ENCODE measurements at regions not wholly inside any gene's neighbourhood (a gene's known extent, or its start where the extent isn't known, plus 50 kb on each side); places are given as distances from the start of the nearest gene placed in this dataset.

DNA sequence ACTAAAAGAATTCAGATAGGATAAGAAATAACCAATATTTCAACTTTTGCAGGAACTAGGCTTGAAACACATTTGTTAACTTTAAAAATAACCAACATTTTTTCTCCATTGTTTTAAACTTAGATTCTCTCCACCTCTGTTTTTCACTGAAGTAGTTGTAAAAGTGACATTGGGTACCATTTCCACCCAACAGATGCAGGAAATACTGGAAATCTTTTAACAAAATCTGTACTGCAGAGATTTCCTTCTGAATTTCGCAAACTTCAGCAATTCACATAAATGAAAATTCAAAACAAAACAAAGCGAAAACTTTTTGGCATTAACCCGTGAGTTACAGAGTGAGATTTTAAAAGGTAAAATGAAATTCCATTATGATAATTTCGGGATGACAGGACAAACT is 731.7 kb downstream of the RFPL4B start:
- DNase-seq (ENCODE audit: low read depth in 1 of 2, low spot score in 1 of 2) = no peak
- in situ Hi-C loops (cut with HindIII; ENCODE audit: low pct_unique_long_range_greater_than_20kb, low sequenced_read_pairs) = no loop called here
- no peak for TF ChIP-seq JUND (IDR thresholded peaks at IDR 0.05; ENCODE audit: low read depth)

DNA sequence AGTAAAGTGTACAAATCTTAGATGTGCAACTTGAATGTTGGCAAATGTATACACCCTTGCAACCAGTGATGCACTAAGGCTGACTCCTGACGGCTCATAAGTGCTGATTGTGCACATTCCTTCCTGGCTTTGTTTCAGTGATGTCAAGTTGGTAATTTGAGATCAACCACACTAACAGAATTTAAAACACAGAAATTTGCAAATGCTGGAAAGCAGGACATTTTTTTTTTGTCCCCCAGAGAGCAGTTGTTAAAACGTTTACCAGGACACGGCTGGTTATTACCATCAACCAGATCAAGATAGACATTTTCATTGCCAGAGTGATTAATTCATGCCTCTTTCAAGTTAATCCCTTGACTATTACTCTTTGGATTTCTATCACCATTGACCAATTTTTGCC is 735.6 kb downstream of the RFPL4B start:
- in situ Hi-C loops (cut with HindIII; ENCODE audit: low pct_unique_long_range_greater_than_20kb, low sequenced_read_pairs) = no loop called here
- DNase-seq (ENCODE audit: low read depth in 1 of 2, low spot score in 1 of 2) = no peak
- TF ChIP-seq JUND (IDR thresholded peaks at IDR 0.05; ENCODE audit: low read depth) = no peak

DNA sequence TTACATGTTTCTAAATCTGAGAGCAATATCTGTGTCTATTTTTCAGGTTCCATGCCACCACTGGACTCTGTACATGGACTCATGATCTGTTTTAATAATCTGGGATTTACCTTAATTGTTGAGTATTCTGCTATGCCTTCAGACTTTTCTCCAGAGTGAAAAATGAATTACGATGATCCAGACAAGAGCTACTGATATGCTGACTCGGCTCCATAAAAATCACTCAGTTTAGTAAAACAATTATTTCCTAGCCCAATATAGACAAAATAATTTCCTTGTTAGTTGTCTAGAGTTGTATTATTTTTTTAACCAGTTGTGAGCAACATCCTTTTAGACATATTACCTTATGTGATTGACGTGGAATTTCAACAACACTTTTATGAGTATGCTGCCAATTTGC is 736.8 kb downstream of the RFPL4B start:
- no peak for DNase-seq (ENCODE audit: low read depth in 1 of 2, low spot score in 1 of 2)
- no peak for TF ChIP-seq JUND (IDR thresholded peaks at IDR 0.05; ENCODE audit: low read depth)
- in situ Hi-C loops (cut with HindIII; ENCODE audit: low pct_unique_long_range_greater_than_20kb, low sequenced_read_pairs) = no loop called here

DNA sequence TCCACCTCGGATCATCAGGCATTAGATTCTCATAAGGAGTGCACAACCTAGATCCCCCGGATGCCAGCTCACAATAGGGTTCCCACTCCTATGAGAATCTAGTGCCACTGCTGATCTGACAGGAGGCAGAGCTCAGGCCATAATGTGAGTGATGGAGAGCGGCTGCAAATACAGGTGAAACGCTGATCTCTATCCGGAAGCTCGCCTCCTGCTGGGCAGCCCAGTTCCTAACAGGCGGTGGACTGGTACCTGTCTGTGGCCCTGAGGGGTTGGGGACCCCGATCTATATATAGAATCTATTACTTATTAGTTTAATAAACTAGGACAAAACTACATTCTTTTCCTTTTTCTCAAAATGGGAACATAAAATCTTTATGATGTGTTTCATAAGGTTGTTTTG is 741.9 kb downstream of the RFPL4B start:
- DNase-seq (ENCODE audit: low read depth in 1 of 2, low spot score in 1 of 2) = no peak
- in situ Hi-C loops (cut with HindIII; ENCODE audit: low pct_unique_long_range_greater_than_20kb, low sequenced_read_pairs) = no loop called here
- TF ChIP-seq JUND (IDR thresholded peaks at IDR 0.05; ENCODE audit: low read depth) = no peak

- in situ Hi-C loops (cut with HindIII; ENCODE audit: low pct_unique_long_range_greater_than_20kb, low sequenced_read_pairs) = no loop called here
- TF ChIP-seq JUND (IDR thresholded peaks at IDR 0.05; ENCODE audit: low read depth) = no peak
- DNase-seq (ENCODE audit: low read depth in 1 of 2, low spot score in 1 of 2) = no peak
Observed at GRCh38 chr6:113092795-113093194, 745.7 kb downstream of the RFPL4B start.

GRCh38 chr6:113094779-113095178 is 747.6 kb downstream of the RFPL4B start:
- no peak for DNase-seq (ENCODE audit: low read depth in 1 of 2, low spot score in 1 of 2)
- TF ChIP-seq JUND (IDR thresholded peaks at IDR 0.05; ENCODE audit: low read depth) = no peak
- in situ Hi-C loops (cut with HindIII; ENCODE audit: low pct_unique_long_range_greater_than_20kb, low sequenced_read_pairs) = no loop called here

DNA sequence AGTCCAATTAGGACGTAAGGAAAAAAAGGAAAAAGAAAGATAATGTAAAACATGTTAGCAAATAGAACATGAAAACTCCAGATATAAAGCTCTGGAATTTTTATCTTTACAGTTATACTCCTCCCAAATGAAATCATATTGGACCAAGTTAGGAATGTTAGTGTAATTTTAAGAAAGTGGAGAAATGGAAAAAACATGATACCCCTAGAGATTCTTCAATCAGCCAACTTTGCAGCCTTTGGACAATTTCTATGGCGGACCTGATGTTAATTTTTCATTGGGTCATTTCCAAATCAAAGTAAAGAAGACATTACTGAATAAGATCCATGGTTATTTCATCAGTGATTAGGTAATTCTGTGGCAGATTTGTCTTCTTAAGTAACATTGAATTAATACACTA is 748.7 kb downstream of the RFPL4B start:
- DNase-seq (ENCODE audit: low read depth in 1 of 2, low spot score in 1 of 2) = no peak
- in situ Hi-C loops (cut with HindIII; ENCODE audit: low pct_unique_long_range_greater_than_20kb, low sequenced_read_pairs) = no loop called here
- TF ChIP-seq JUND (IDR thresholded peaks at IDR 0.05; ENCODE audit: low read depth) = no peak

GRCh38 chr6:113102761-113103160 is 754.4 kb upstream of the MARCKS start:
- DNase-seq (ENCODE audit: low read depth in 1 of 2, low spot score in 1 of 2) = no peak
- no peak for TF ChIP-seq JUND (IDR thresholded peaks at IDR 0.05; ENCODE audit: low read depth)
- in situ Hi-C loops (cut with HindIII; ENCODE audit: low pct_unique_long_range_greater_than_20kb, low sequenced_read_pairs) = no loop called here

DNA sequence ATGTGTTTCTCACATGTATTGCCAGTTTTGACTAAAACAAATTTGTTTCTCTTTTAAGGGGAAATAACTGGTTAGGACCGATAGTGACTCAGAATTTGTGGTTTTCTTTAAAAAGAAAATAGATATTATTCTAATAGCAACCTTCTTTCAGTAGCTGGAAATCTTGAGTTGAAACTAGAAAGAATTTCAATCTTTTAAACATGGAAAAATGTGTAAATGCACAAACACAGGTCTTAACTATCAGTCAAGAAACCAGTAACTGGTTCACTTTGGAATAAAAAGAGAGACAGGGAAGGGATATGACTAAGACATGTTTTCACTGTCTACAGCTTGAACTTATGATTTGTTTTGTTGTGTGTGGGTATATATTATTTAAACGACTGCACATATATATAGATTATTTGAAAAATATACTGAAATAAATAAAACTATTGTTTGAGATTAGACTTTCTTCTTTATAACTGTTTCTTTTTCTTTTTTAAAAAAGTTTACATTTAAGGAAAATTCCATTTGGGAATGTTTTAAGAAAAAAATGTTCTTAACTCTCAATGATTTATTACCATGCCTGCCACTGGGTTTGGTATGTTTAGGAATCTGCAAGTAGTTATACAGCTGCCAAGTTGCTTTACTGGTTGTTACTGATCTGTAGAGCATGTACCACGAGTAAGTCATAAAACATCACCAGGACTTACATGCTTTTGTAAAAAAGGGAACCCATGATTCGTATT is 753.3 kb upstream of the MARCKS start:
- in situ Hi-C loops (cut with HindIII; ENCODE audit: low pct_unique_long_range_greater_than_20kb, low sequenced_read_pairs) = no loop called here
- DNase-seq (ENCODE audit: low read depth in 1 of 2, low spot score in 1 of 2) = no peak
- TF ChIP-seq JUND (IDR thresholded peaks at IDR 0.05; ENCODE audit: low read depth) = no peak

DNA sequence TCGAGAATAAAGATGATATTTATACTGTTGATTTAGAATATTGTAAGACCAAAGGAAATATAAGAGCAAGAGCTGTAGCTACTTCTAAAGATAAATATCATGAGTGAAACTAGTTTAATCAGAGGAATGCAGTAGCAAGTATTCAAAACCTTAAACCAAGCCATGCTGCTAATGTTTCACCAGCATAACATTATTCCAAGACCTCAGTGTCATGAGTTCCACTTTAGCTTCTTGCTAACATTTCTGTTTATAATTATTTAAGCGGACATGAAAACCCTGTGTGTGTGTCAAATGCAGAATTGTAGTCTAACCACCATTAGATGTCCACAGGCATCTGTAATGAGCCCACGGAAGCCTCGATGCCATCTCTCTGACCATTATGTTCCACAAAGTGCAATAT is 752.6 kb upstream of the MARCKS start:
- DNase-seq (ENCODE audit: low read depth in 1 of 2, low spot score in 1 of 2) = no peak
- in situ Hi-C loops (cut with HindIII; ENCODE audit: low pct_unique_long_range_greater_than_20kb, low sequenced_read_pairs) = no loop called here
- no peak for TF ChIP-seq JUND (IDR thresholded peaks at IDR 0.05; ENCODE audit: low read depth)

GRCh38 chr6:113104951-113105350 is 752.2 kb upstream of the MARCKS start:
- in situ Hi-C loops (cut with HindIII; ENCODE audit: low pct_unique_long_range_greater_than_20kb, low sequenced_read_pairs) = no loop called here
- DNase-seq (ENCODE audit: low read depth in 1 of 2, low spot score in 1 of 2) = no peak
- no peak for TF ChIP-seq JUND (IDR thresholded peaks at IDR 0.05; ENCODE audit: low read depth)

DNA sequence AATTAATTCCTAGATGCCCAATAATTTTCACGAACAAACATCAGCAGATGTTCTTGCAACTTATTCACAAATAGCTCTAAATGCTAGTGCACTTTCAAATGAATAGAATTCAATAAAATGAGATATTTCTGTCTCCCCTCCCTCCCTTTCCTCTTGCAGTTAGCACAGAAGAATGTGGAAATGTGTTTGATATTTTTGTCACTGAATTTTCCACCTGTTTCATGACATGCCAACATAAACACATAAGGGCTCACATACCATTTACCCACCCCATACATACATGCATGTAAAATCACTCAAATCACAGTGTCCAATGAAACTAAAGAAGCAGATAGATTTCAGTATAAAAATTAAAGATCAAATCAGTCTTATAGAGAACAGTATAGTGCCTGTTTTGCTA is 746.9 kb upstream of the MARCKS start:
- in situ Hi-C loops (cut with HindIII; ENCODE audit: low pct_unique_long_range_greater_than_20kb, low sequenced_read_pairs) = no loop called here
- no peak for TF ChIP-seq JUND (IDR thresholded peaks at IDR 0.05; ENCODE audit: low read depth)
- no peak for DNase-seq (ENCODE audit: low read depth in 1 of 2, low spot score in 1 of 2)

DNA sequence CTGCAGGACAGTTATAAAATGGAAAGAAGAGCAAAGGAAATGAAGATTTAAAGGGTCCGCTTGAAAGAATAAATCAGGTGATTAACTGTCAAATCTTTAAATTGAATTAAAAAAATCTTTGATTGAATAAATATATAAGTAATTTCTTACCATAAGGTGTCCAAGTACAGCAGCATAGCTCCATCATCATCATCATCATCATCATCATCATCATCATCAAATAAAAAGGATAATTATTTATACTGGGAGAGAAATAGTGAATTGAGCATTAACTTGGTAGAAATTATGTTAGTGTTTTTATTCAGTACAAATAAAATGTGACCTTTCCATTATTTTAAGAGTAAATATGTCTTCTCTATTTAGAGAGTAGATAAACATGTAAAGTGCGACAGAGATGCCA is 745.6 kb upstream of the MARCKS start:
- no peak for TF ChIP-seq JUND (IDR thresholded peaks at IDR 0.05; ENCODE audit: low read depth)
- in situ Hi-C loops (cut with HindIII; ENCODE audit: low pct_unique_long_range_greater_than_20kb, low sequenced_read_pairs) = no loop called here

GRCh38 chr6:113112086-113112485 is 745.1 kb upstream of the MARCKS start:
- no peak for DNase-seq (ENCODE audit: low read depth in 1 of 2, low spot score in 1 of 2)
- no peak for TF ChIP-seq JUND (IDR thresholded peaks at IDR 0.05; ENCODE audit: low read depth)
- in situ Hi-C loops (cut with HindIII; ENCODE audit: low pct_unique_long_range_greater_than_20kb, low sequenced_read_pairs) = no loop called here

More for the DNA sequence above, 745.6 kb upstream of the MARCKS start:
- DNase-seq (ENCODE audit: low read depth in 1 of 2, low spot score in 1 of 2) = no peak
